ENCODE measurements at regions not wholly inside any gene's neighbourhood (a gene's known extent, or its start where the extent isn't known, plus 50 kb on each side); places are given as distances from the start of the nearest gene placed in this dataset.
"Not testable (repeated sequence)": the region's sequence is repeated elsewhere in the genome, so short reads cannot be mapped to it uniquely, and the experiment has no call there.

DNA sequence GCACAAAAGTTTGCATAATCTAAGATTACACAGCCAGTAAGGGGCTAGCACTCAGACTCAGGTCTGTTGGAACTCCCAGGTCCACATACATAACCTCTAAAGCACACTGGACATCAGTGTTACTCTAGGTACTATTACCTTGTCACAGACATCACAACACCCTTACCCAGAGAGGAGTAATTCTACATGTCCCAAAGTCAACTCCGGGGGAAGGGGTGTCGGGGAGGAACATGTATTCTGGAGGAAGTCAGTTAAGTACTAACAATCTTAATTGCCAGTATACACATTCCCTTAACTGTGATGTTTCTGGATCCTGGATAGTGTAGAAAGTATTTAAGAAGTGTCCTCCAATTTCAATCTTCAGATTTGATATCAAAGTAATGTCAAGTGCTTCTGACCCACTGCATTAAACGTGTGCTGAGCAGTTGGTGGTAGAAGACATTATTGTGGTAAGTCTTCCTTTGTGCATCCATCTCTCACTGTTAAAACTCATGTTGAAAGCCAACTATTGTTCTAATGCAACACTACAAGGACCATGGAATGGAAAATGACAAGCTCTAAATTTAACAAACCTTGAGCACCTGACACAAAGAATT is 155.4 kb downstream of the CRPPA start:
- no peak for DNase-seq

GRCh38 chr7:16264823-16265804 is 156.2 kb downstream of the CRPPA start:
- DNase-seq, result no peak

DNA sequence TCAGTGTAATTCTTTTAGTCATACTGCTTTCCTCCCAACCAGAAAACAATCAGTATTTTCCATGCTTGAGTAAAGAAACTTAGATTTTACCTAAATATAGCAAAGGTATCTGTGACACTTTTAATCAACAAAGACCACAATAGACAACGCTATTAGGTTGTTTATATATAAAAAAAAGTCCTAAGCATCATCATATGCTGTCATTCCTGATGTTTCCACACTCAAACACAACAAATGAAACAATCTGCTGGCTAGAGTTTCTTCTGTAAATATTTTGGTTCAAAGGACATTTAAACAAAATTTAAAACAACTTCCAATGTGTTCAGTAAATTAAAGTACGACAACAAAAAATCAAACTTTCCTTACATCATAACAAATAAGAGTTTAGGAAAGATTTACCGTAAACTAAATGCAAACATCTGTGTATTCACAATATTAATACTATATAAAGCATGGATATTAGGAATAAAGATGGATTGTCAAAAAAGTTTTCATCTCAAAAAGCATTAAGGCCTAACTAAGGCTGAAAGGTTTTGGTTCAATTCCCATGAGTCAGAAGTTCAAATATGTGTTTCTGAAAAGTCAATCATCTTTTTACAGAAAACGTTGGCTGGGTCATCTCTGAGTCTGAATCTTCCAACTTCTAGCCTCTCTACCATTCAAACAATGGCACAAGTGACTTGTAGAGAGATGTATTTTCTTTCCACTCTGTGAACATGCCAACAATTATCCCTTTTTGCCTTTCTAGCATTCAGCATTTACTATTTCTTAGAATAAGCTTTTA is 157.1 kb downstream of the CRPPA start:
- DNase-seq, result no peak

DNA sequence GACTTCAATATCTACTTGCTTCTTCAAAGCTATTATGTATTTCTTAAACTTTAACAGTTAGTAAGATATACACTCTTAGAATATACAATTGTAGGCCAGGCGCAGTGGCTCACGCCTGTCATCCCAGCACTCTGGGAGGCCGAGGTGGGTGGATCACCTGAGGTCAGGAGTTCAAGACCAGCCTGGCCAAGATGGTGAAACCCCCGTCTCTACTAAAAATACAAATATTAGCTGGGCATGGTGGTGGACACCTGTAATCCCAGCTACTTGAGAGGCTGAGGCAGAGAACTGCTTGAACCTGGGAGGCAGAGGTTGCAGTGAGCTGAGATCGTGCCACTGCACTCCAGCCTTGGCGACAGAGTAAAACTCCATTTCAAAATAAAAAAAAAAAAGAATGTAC is 158.0 kb downstream of the CRPPA start:
- DNase-seq, result not testable (repeated sequence)

DNA sequence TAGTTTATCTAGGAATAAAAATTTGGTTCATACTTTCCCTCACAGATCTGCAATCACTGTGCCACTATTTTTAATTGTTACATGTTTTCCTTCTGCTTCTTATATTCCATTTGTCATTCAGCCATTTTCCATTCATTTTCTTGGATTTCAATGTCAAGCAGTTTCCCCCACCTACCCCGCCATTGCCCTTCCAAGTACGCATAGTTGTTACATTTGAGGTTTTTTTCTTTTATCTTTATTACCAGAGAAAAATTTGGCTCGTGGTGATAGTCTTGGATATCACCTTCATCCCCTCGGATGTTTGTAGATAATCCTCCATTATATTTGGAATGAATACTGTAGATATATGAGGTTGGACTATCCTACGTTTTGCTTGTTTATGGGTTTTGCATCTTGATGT is 159.7 kb downstream of the CRPPA start:
- DNase-seq, result no peak

- no peak for DNase-seq
These were observed 160.2 kb downstream of the CRPPA start for GRCh38 chr7:16261100-16261499.

DNA sequence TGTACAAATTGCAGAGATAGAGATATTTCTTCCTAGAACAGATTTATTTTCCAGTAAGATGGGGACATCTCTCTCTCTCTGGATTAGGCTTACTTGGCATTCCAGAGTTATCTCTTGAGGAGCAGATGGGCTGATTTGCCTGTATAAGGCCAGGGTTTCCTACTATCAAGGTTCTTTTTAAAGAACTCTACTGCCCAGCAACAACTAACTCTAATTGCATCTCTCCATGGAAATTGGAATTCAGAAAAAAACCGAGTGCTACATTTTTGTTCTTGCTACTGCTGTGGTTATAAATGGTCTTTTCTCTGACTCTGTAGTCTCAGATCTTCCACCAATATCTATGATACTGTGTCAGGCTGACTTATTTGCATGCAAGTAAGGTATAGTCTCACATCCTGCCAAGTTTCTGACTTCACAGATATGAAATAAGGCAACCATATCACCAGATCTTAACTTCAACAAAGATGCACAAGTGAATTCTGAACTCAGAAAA is 161.1 kb downstream of the CRPPA start:
- DNase-seq, result no peak

GRCh38 chr7:16256419-16256818 is 164.9 kb downstream of the CRPPA start:
- not testable (repeated sequence) for DNase-seq

- DNase-seq, result not testable (repeated sequence)
These were observed 165.4 kb downstream of the CRPPA start for GRCh38 chr7:16255952-16256351.

- not testable (repeated sequence) for DNase-seq
These were observed 170.7 kb downstream of the CRPPA start for GRCh38 chr7:16250655-16251054.

DNA sequence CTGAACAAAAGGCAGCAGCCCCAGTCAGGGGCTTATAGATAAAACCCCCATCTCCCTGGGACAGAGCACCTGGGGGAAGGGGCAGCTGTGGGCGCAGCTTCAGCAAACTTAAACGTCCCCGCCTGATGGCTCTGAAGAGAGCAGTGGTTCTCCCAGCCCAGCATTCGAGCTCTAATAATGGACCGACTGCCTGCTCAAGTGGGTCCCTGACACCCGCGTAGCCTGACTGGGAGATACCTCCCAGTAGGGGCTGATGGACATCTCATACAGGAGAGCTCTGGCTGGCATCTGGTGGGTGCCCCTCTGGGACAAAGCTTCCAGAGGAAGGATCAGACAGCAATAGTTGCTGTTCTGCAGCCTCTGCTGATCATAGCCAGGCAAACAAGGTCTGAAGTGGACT is 172.1 kb downstream of the CRPPA start:
- DNase-seq, result not testable (repeated sequence)

DNA sequence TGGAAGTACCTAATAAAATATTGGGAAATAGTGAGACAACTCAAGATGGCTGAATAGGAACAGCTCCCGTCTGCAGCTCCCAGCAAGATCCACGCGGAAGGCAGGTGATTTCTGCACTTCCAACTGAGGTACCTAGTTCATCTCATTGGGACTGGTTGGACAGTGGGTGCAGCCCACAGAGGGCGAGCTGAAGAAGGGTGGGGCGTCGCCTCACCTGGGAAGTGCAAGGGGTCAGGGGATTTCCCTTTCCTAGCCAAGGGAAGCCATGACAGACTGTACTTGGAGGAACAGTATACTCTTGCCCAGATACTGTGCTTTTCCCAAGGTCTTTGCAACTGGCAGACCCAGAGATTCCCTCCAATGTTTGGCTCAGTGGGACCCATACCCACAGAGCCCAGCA is 172.8 kb downstream of the CRPPA start:
- not testable (repeated sequence) for DNase-seq

DNA sequence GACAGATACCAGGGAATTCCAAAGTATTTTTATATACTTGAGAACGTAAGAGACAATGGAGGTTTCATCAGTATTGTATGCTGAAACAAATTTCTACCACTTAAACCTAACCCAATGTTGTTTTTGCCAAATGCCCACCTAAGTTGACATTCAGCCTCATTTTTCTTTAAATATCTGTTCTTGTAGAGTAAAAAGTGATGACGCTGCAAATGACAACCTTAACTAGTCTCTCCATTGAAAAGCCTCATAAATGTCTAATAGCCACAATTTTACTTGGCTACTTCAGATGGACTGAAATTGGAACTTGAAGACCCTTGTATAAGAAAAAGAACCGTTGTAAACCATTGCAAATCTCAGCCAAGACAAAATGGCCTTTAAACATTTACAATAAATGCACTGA is 176.9 kb downstream of the CRPPA start:
- DNase-seq, result no peak

- no peak for DNase-seq
These were observed 178.4 kb downstream of the CRPPA start for GRCh38 chr7:16242920-16243319.

- DNase-seq, result no peak
These were observed 180.3 kb downstream of the CRPPA start for GRCh38 chr7:16241017-16241416.

GRCh38 chr7:16236381-16236780 is 185.0 kb downstream of the CRPPA start:
- no peak for DNase-seq

DNA sequence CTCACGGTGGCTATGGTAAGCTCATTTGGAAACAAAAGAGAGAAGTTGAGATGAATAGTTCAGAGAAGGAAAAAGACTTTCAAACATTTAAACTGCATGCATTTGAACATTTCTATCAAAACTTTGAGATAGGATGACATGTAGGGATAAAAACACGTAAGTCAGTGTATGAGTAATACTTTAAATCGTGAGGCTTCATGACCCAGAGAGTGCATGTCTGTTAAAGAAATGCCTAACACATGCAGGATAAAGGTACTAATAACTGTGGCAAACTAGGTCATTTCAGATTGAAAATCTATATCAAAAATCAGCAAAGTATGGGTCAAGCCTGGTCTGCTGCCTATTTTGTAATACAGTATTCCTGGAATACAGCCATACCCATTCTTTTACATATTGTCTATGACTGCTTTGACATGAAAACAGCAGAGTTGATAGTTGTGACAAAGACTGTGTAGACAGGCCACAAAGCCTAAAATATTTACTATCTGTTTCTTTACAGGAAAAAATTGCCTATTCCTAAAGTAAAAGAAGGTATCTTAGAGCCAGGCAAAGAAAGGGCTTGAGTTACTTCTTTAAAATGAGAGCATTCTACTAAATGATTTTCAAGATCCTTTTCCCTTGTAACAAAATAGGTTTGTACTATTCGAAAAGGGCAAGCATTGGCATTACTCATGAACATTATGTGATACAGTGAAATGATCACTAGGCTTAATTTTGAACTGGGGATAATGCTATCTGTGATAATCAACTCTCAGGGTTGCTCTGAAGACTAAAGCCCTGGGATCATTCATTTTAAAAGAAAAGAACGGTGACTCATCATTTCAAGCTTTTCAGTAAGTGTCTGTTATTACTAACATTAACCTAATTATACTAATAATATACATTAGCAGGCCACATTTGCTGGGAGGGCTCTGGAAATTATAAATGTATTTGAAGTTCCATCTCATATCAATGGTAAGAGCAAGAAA is 185.9 kb downstream of the CRPPA start:
- no peak for DNase-seq

GRCh38 chr7:16234493-16235146 is 186.7 kb downstream of the CRPPA start:
- no peak for DNase-seq

- DNase-seq, result no peak
These were observed 187.8 kb downstream of the CRPPA start for GRCh38 chr7:16233517-16233916.

DNA sequence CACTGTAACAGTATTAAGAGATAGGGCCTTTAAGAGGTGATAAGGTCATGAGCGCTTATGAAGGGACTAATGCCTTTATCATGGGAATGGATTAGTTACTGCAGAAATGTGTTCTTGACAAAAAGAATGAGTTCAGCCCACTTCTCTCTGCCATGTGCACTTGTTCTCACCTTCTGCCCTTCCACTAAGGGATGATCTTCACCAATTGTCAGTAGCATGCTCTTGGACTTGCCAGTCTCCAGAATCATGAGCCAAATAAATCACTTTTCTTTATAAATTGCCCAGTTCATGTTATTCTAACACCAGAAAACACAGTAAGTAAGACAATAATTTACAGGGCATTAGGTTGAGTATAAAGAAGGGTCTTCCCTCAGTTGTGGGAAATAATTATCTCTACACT is 189.1 kb downstream of the CRPPA start:
- DNase-seq, result no peak

GRCh38 chr7:16223963-16224707 is 197.2 kb downstream of the CRPPA start:
- no peak for DNase-seq
